ENCODE measurements at regions not wholly inside any gene's neighbourhood (a gene's known extent, or its start where the extent isn't known, plus 50 kb on each side); places are given as distances from the start of the nearest gene placed in this dataset.

GRCh38 chr1:71307451-71307850 lies 226.6 kb upstream of the ZRANB2 start:
- no peak overlapping the region for H3K4me3 ChIP-seq (ENCODE audit: low read depth, low read length)
- TF ChIP-seq, protein P1, sequence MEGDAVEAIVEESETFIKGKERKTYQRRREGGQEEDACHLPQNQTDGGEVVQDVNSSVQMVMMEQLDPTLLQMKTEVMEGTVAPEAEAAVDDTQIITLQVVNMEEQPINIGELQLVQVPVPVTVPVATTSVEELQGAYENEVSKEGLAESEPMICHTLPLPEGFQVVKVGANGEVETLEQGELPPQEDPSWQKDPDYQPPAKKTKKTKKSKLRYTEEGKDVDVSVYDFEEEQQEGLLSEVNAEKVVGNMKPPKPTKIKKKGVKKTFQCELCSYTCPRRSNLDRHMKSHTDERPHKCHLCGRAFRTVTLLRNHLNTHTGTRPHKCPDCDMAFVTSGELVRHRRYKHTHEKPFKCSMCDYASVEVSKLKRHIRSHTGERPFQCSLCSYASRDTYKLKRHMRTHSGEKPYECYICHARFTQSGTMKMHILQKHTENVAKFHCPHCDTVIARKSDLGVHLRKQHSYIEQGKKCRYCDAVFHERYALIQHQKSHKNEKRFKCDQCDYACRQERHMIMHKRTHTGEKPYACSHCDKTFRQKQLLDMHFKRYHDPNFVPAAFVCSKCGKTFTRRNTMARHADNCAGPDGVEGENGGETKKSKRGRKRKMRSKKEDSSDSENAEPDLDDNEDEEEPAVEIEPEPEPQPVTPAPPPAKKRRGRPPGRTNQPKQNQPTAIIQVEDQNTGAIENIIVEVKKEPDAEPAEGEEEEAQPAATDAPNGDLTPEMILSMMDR (IDR thresholded peaks at IDR 0.05; ENCODE audit: borderline replicate concordance, insufficient read depth, low read depth, low read length): no peak

GRCh38 chr1:71304125-71304524 lies 223.3 kb upstream of the ZRANB2 start:
- TF ChIP-seq, protein P1 (IDR thresholded peaks at IDR 0.05; ENCODE audit: borderline replicate concordance, insufficient read depth, low read depth, low read length): no peak

DNA sequence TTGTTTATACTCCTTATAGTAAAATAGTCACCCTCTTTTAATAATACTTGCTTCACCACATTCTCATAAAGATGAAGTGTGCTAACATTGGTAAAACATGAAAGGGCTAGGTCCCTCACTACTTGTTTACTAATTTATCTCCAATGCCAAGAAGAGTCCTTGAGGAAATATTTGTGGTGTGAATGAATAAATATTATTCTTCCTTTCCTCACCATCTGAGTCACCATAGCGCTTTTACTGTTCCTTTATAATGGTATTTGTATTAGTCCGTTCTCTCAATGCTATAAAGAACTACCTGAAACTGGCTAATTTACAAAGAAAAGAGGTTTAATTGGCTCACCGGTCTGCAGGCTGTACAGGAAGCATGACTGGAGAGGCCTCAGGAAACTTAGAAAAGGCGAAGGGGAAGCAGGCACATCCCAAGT lies 222.8 kb upstream of the ZRANB2 start:
- no peak overlapping the region for H3K4me3 ChIP-seq (ENCODE audit: low read depth, low read length)
- TF ChIP-seq, protein P1 (IDR thresholded peaks at IDR 0.05; ENCODE audit: borderline replicate concordance, insufficient read depth, low read depth, low read length): no peak

More at GRCh38 chr1:71304125-71304524, 223.3 kb upstream of the ZRANB2 start:
- no peak overlapping the region for H3K4me3 ChIP-seq (ENCODE audit: low read depth, low read length)

DNA sequence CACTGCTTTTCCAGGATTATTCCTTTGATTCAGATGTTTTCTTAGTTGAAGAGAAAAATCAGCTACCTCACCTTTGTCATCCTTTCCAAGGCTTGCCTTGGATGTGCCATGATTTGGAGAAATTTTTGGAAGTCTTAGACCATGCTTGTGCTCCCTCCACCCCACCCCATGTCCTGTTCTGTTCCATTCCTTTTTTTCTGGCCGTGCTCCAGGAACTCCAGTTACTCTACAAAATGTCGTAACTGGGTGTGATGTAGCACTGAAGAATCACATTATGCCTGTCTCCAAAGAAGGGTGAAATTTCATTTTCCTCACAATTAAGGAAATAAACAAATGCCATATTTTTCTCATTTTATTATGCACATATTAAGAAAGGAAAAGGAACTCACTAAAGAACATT lies 217.8 kb upstream of the ZRANB2 start:
- TF ChIP-seq, protein P1 (IDR thresholded peaks at IDR 0.05; ENCODE audit: borderline replicate concordance, insufficient read depth, low read depth, low read length): no peak
- no peak overlapping the region for H3K4me3 ChIP-seq (ENCODE audit: low read depth, low read length)

GRCh38 chr1:71296551-71297134 lies 215.8 kb upstream of the ZRANB2 start:
- TF ChIP-seq, protein P1 (IDR thresholded peaks at IDR 0.05; ENCODE audit: borderline replicate concordance, insufficient read depth, low read depth, low read length): no peak

GRCh38 chr1:71295350-71295749 lies 214.5 kb upstream of the ZRANB2 start:
- TF ChIP-seq, protein P1 (IDR thresholded peaks at IDR 0.05; ENCODE audit: borderline replicate concordance, insufficient read depth, low read depth, low read length): no peak
- no peak overlapping the region for H3K4me3 ChIP-seq (ENCODE audit: low read depth, low read length)

More at GRCh38 chr1:71296551-71297134, 215.8 kb upstream of the ZRANB2 start:
- H3K4me3 ChIP-seq (ENCODE audit: low read depth, low read length): no peak overlapping the region

DNA sequence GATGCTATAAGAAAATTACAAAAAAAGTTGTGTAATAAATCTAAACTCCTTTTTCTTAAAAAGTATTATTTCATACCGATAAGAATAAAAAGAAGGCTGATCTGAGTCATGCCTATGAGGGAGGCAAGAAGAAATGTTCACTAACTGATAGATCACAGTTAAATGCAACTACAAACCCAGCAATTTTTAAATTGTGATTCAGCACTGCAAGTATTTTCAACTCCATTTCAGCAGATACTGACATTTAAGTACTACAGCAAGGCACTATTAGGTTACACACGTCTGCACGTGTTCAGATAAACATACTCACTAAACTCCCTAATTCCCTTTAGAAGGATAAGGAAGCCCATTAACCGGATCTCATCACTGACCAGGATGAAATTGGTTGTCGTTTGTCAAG lies 213.3 kb upstream of the ZRANB2 start:
- TF ChIP-seq, protein P1 (IDR thresholded peaks at IDR 0.05; ENCODE audit: borderline replicate concordance, insufficient read depth, low read depth, low read length): no peak
- no peak overlapping the region for H3K4me3 ChIP-seq (ENCODE audit: low read depth, low read length)

All from GM12875 (cell line).